Neuronal stem cell (in vitro differentiated cells): ENCODE measurements at regions not wholly inside any gene's neighbourhood (a gene's known extent, or its start where the extent isn't known, plus 50 kb on each side); places are given as distances from the start of the nearest gene placed in this dataset.

Source experiments
- DNase-seq: peaks from one replicate; pipeline ENCODE4 v3.0.0-alpha.2; 2013; ENCODE audit warnings: low spot score
- H2AFZ ChIP-seq: one replicate; pipeline ENCODE4 v1.6.1; 2013; ENCODE audit warnings: mild to moderate bottlenecking, low read length, inconsistent platforms
- H2AK5ac ChIP-seq: 2 replicates; pipeline ENCODE4 v1.6.1; 2013; ENCODE audit warnings: low read depth, mild to moderate bottlenecking, inconsistent platforms, low read length, moderate library complexity, mixed read lengths
- H2BK120ac ChIP-seq: 2 replicates; pipeline ENCODE4 v1.6.1; 2013; ENCODE audit warnings: low read depth, mild to moderate bottlenecking, inconsistent platforms, low read length, moderate library complexity, mixed read lengths
- H2BK12ac ChIP-seq: one replicate; pipeline ENCODE4 v1.6.1; 2013; ENCODE audit warnings: low read length, inconsistent platforms
- H2BK15ac ChIP-seq: 2 replicates; pipeline ENCODE4 v1.6.1; 2013; ENCODE audit warnings: mild to moderate bottlenecking, low read length, inconsistent platforms, mixed read lengths
- H2BK5ac ChIP-seq: one replicate; pipeline ENCODE4 v1.6.1; 2013; ENCODE audit warnings: inconsistent platforms, mild to moderate bottlenecking, low read length, moderate library complexity
- H3K14ac ChIP-seq: one replicate; pipeline ENCODE4 v1.6.1; 2013; ENCODE audit warnings: low read length, inconsistent platforms
- H3K18ac ChIP-seq: 2 replicates; pipeline ENCODE4 v1.6.1; 2013; ENCODE audit warnings: low read length, inconsistent platforms
- H3K23ac ChIP-seq: 2 replicates; pipeline ENCODE4 v1.6.1; 2013; ENCODE audit warnings: low read depth, mild to moderate bottlenecking, mixed read lengths, low read length, inconsistent platforms; ENCODE audit not compliant: poor library complexity
- H3K27ac ChIP-seq: replicated peaks from 3 replicates; pipeline ENCODE4 v1.5.1; 2013; ENCODE audit warnings: low read length, inconsistent platforms
- H3K27me3 ChIP-seq, 3 experiments: 2 replicates each; pipeline ENCODE4 v1.6.1; 2013; ENCODE audit warnings: low read length in 3 of 3, mild to moderate bottlenecking in 2 of 3, inconsistent platforms in 1 of 3, low read depth in 1 of 3, mixed read lengths in 1 of 3, moderate library complexity in 1 of 3; ENCODE audit not compliant: control insufficient read depth in 3 of 3, insufficient read depth in 3 of 3
- H3K36me3 ChIP-seq, 2 donors: replicated peaks in 1 of 2; 2 replicates each; pipeline ENCODE4 v1.6.1; 2013; ENCODE audit warnings: low read length in 2 of 2; ENCODE audit not compliant: control insufficient read depth in 2 of 2, insufficient read depth in 2 of 2
- H3K4ac ChIP-seq: 2 replicates; pipeline ENCODE4 v1.6.1; 2013; ENCODE audit warnings: inconsistent platforms, mild to moderate bottlenecking, low read length, moderate library complexity
- H3K4me1 ChIP-seq, 2 donors: 1 replicate in 1 of 2; 2 replicates in 1 of 2; pipeline ENCODE4 v1.6.1; 2013; ENCODE audit warnings: low read length in 2 of 2, low read depth in 1 of 2; ENCODE audit not compliant: control insufficient read depth in 2 of 2, insufficient read depth in 1 of 2
- H3K4me2 ChIP-seq: one replicate; pipeline ENCODE4 v1.6.1; 2013; ENCODE audit warnings: mild to moderate bottlenecking, low read length, inconsistent platforms; ENCODE audit not compliant: insufficient read depth, poor library complexity, severe bottlenecking
- H3K4me3 ChIP-seq, 2 donors: 2 replicates each; pipeline ENCODE4 v1.5.1; 2013; ENCODE audit warnings: low read length in 2 of 2, mild to moderate bottlenecking in 2 of 2, inconsistent platforms in 1 of 2, moderate library complexity in 1 of 2
- H3K79me1 ChIP-seq: one replicate; pipeline ENCODE4 v1.6.1; 2013; ENCODE audit warnings: low read depth, mild to moderate bottlenecking, inconsistent platforms, low read length, moderate library complexity
- H3K9ac ChIP-seq: one replicate; pipeline ENCODE4 v1.6.1; 2013; ENCODE audit warnings: mild to moderate bottlenecking, low read depth, low read length, inconsistent platforms; ENCODE audit not compliant: poor library complexity
- H3K9me3 ChIP-seq, 2 donors: replicated peaks in 1 of 2; 2 replicates each; pipeline versions ENCODE3 to v1.6.1; 2013; ENCODE audit warnings: low read length in 2 of 2, mild to moderate bottlenecking in 2 of 2, inconsistent platforms in 1 of 2, low read depth in 1 of 2, mixed read lengths in 1 of 2, moderate library complexity in 1 of 2; ENCODE audit not compliant: control insufficient read depth in 2 of 2, insufficient read depth in 1 of 2
- H4K8ac ChIP-seq: one replicate; pipeline ENCODE4 v1.6.1; 2013; ENCODE audit warnings: low read depth, mild to moderate bottlenecking, inconsistent platforms, low read length, moderate library complexity
- H4K91ac ChIP-seq: one replicate; pipeline ENCODE4 v1.6.1; 2013; ENCODE audit warnings: low read length, low read depth, mild to moderate bottlenecking, inconsistent platforms; ENCODE audit not compliant: poor library complexity
- WGBS, 2 donors: extraction: QIAGEN DNeasy Blood & Tissue Kit; methylation state at CpG; one replicate each; pipeline ENCODE4 v1.1.7; 2013; ENCODE audit warnings: missing lambda C conversion rate in 2 of 2, mixed read lengths in 1 of 2; ENCODE audit not compliant: insufficient read length in 2 of 2, insufficient replicate concordance in 1 of 2; ENCODE audit errors: extremely low coverage in 2 of 2; 5-methylcytosine and 5-hydroxymethylcytosine counted together

DNA sequence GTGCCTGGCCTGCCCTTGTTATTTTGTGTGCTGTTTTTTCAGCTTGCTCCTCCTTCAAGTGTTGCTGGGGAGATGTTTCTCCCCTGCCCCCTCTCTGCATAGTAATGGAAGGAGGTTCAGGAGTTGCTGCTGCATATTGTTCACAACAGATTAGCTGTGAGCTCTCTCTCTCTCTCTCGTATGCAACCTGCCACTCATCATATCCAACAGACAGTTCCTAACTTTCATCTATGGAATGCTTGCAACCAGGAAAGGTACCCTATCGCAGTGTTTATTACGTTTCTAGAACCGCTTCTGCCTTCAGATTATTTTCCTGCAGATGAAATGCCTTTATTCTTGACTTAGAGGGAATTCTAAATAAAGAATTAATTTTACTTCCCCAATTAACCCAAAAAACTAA, 372.9 kb downstream of the RMST start:
- no peak overlapping the region for H2AFZ ChIP-seq
- H4K8ac ChIP-seq, result no peak overlapping the region
- H3K4ac ChIP-seq, result no peak overlapping the region
- H3K4me1 ChIP-seq, result peaks cover 0 to 2% of the 10 kb centered on the region in 2 donors
- no peak overlapping the region for H3K4me3 ChIP-seq
- DNase-seq, result no peak
- no peaks in the 10 kb centered on the region for H3K79me1 ChIP-seq
- no peak overlapping the region for H3K23ac ChIP-seq
- H3K4me2 ChIP-seq, result no peak overlapping the region
- no peak overlapping the region for H2BK5ac ChIP-seq
- no peak overlapping the region for H2AK5ac ChIP-seq
- no peak overlapping the region for H3K27ac ChIP-seq
- H3K9me3 ChIP-seq, result no peaks in the 10 kb centered on the region
- H4K91ac ChIP-seq, result no peak overlapping the region
- no peak overlapping the region for H3K18ac ChIP-seq
- no peak overlapping the region for H2BK15ac ChIP-seq
- no peaks in the 10 kb centered on the region for H3K27me3 ChIP-seq
- H3K9ac ChIP-seq, result no peak overlapping the region
- no peak overlapping the region for H3K14ac ChIP-seq
- H2BK12ac ChIP-seq, result no peak overlapping the region
- no peaks in the 10 kb centered on the region for H3K36me3 ChIP-seq
- WGBS, 2 donors, result no CpG with 5 or more reads among the region's 4 CpGs
- no peak overlapping the region for H2BK120ac ChIP-seq

DNA sequence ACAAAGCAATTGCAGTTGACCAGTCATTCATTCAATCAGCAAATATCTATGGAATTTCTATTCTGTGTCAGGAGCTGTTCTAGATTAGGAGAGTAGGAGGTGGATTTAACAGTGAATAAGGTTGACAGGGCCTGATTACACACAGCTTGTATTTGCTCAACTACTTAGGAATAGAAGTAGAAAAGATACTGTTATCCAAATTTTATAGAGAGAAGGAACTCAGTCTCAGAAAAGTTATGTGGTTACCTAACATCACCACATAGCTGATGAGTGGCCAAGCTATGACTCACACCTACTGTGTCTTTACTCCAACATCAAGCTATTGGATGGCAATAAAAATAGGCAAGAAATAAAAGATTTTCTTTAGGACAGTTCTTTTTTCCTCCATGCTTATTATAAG, 374.8 kb downstream of the RMST start:
- H2BK12ac ChIP-seq, result no peak overlapping the region
- no peak overlapping the region for H2BK5ac ChIP-seq
- no peak overlapping the region for H2AK5ac ChIP-seq
- no peak overlapping the region for H3K27ac ChIP-seq
- H2AFZ ChIP-seq, result no peak overlapping the region
- peaks cover 0 to 2% of the 10 kb centered on the region in 2 donors for H3K4me1 ChIP-seq
- no peak overlapping the region for H2BK120ac ChIP-seq
- no peak overlapping the region for H3K4me2 ChIP-seq
- no peaks in the 10 kb centered on the region for H3K79me1 ChIP-seq
- H3K23ac ChIP-seq, result no peak overlapping the region
- no peaks in the 10 kb centered on the region for H3K36me3 ChIP-seq
- H3K4me3 ChIP-seq, result no peak overlapping the region
- H3K4ac ChIP-seq, result no peak overlapping the region
- no peak overlapping the region for H4K8ac ChIP-seq
- H3K14ac ChIP-seq, result no peak overlapping the region
- no peak overlapping the region for H4K91ac ChIP-seq
- H3K27me3 ChIP-seq, result no peaks in the 10 kb centered on the region
- DNase-seq, result no peak
- no peak overlapping the region for H2BK15ac ChIP-seq
- no peak overlapping the region for H3K18ac ChIP-seq
- no peak overlapping the region for H3K9ac ChIP-seq
- H3K9me3 ChIP-seq, result no peaks in the 10 kb centered on the region

DNA sequence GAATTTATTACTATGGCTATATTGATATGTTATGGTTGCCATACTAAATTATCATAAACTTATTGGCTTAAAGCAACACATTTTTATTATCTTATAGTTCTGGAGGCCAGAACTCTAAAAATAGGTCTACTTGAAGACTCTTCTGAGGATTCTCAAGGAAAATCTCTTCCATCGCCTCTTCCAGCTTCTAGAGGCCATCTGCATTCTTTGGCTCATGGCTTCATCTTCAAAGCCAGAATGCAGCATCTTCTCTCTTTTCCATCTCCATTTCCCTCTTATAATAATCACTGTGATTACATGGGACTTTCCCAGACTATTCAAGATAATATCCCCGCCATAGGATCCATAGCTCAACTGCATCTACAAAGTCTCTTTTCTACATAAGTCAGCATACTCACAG, 385.4 kb downstream of the RMST start:
- Histone ChIP-seq H3K36me3 (no peaks in the 10 kb centered on the region), H2AFZ (no peak overlapping the region), H3K4me1 (no peaks in the 10 kb centered on the region), H3K4ac (no peak overlapping the region), H4K8ac (no peak overlapping the region), H3K23ac (no peak overlapping the region), H3K4me3 (no peak overlapping the region), H3K27me3 (no peaks in the 10 kb centered on the region), H3K9me3 (no peaks in the 10 kb centered on the region), H3K18ac (no peak overlapping the region), H2AK5ac (no peak overlapping the region), H2BK12ac (no peak overlapping the region), H3K14ac (no peak overlapping the region), H4K91ac (no peak overlapping the region), H2BK120ac (no peak overlapping the region), H3K27ac (no peak overlapping the region), H3K9ac (no peak overlapping the region), H2BK5ac (no peak overlapping the region), H3K4me2 (no peak overlapping the region), H2BK15ac (no peak overlapping the region), H3K79me1 (no peaks in the 10 kb centered on the region)
- no peak for DNase-seq
- no CpG with 5 or more reads among the region's 2 CpGs for WGBS, 2 donors

DNA sequence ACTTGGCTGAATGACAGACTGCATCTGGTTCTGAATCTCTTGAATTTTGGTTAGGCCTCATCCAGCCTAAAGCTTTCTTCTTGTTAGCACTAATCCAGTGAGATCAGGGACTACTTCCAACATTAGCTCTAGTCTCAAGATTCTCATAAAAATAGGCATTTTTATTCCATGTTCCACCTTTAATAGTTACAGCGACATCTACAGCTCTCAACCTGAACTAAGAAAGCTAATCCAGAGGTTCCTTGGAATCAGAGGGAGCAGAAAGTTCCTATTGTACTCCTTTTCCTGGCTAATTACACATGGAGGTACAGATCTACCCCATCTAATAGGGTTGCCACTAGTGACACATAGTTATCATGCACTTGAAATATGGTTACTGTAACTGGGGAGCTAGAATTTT, 391.9 kb downstream of the RMST start:
- H3K4me3 ChIP-seq, result no peak overlapping the region
- H2AFZ ChIP-seq, result no peak overlapping the region
- H4K91ac ChIP-seq, result no peak overlapping the region
- H3K9me3 ChIP-seq, result no peaks in the 10 kb centered on the region
- H2BK15ac ChIP-seq, result no peak overlapping the region
- no peak overlapping the region for H4K8ac ChIP-seq
- no peaks in the 10 kb centered on the region for H3K27me3 ChIP-seq
- no peak overlapping the region for H2AK5ac ChIP-seq
- WGBS, 2 donors, result no CpG with 5 or more reads among the region's 1 CpG
- H2BK5ac ChIP-seq, result no peak overlapping the region
- DNase-seq, result no peak
- no peak overlapping the region for H3K18ac ChIP-seq
- H2BK12ac ChIP-seq, result no peak overlapping the region
- H2BK120ac ChIP-seq, result no peak overlapping the region
- no peaks in the 10 kb centered on the region for H3K4me1 ChIP-seq
- no peaks in the 10 kb centered on the region for H3K36me3 ChIP-seq
- H3K4ac ChIP-seq, result no peak overlapping the region
- H3K23ac ChIP-seq, result no peak overlapping the region
- H3K27ac ChIP-seq, result no peak overlapping the region
- H3K9ac ChIP-seq, result no peak overlapping the region
- no peak overlapping the region for H3K14ac ChIP-seq
- no peak overlapping the region for H3K4me2 ChIP-seq
- H3K79me1 ChIP-seq, result no peaks in the 10 kb centered on the region
